Loucy (cell line): ENCODE measurements at regions not wholly inside any gene's neighbourhood (a gene's known extent, or its start where the extent isn't known, plus 50 kb on each side); places are given as distances from the start of the nearest gene placed in this dataset.

Experiments used
- EZH2phosphoT487 ChIP-seq: fragments of 200-600 bp; IDR thresholded peaks from 2 replicates; pipeline ENCODE4 v1.6.1; 2018; ENCODE audit warnings: antibody characterized with exemption, mild to moderate bottlenecking, moderate library complexity, borderline replicate concordance
- TF ChIP-seq, protein P1 (sequence below): fragments of 200-600 bp; sonication (generic); conservative IDR thresholded peaks from 2 replicates; pipeline ENCODE4 v1.5.1; 2014; ENCODE audit warnings: mild to moderate bottlenecking, antibody characterized with exemption, low read length

DNA sequence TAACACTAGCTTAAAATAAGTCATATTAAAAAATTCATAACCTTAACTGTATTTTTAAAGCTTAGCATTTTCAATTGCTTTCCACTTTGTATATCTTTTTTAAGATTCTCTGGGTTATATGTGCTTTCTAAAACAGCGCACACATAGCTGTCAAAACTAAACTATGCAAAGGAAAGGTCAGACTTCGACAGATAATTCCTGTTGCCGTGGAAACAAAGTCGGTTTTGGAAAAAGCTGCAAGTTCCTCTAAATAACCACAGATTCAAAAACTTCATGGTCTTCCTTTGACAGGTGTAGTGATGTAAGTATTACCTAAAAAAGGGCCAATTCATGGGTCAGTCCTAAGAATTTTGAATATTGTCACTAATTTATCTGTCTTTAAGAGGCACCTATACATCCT, 249.6 kb upstream of the TFPI start:
- TF ChIP-seq EZH2phosphoT487 = no peak
- TF ChIP-seq, protein P1, sequence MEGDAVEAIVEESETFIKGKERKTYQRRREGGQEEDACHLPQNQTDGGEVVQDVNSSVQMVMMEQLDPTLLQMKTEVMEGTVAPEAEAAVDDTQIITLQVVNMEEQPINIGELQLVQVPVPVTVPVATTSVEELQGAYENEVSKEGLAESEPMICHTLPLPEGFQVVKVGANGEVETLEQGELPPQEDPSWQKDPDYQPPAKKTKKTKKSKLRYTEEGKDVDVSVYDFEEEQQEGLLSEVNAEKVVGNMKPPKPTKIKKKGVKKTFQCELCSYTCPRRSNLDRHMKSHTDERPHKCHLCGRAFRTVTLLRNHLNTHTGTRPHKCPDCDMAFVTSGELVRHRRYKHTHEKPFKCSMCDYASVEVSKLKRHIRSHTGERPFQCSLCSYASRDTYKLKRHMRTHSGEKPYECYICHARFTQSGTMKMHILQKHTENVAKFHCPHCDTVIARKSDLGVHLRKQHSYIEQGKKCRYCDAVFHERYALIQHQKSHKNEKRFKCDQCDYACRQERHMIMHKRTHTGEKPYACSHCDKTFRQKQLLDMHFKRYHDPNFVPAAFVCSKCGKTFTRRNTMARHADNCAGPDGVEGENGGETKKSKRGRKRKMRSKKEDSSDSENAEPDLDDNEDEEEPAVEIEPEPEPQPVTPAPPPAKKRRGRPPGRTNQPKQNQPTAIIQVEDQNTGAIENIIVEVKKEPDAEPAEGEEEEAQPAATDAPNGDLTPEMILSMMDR = no peak
